NB4 (cell line): ENCODE measurements at regions not wholly inside any gene's neighbourhood (a gene's known extent, or its start where the extent isn't known, plus 50 kb on each side); places are given as distances from the start of the nearest gene placed in this dataset.

Source experiments
- DNase-seq: peaks from one replicate; pipeline ENCODE4 v3.0.0; 2010; ENCODE audit warnings: low read depth
- H3K4me3 ChIP-seq: one replicate; pipeline ENCODE4 v1.5.1; 2011; ENCODE audit warnings: mild to moderate bottlenecking, low read depth, low read length, moderate library complexity
- MYC ChIP-seq: IDR thresholded peaks from 2 replicates; pipeline ENCODE4 v1.6.1; 2011; ENCODE audit warnings: low read depth, low read length
- POLR2A ChIP-seq: IDR thresholded peaks from 2 replicates; pipeline ENCODE4 v1.6.1; 2011; ENCODE audit warnings: mild to moderate bottlenecking; ENCODE audit not compliant: insufficient read length; ENCODE audit errors: extremely low read depth
- TF ChIP-seq, protein P1 (sequence below): IDR thresholded peaks from 2 replicates; pipeline ENCODE4 v1.6.1; 2011; ENCODE audit warnings: low read depth, low read length
- TF ChIP-seq, protein P2 (sequence below): IDR thresholded peaks from one replicate; pipeline ENCODE4 v1.5.1; 2012; ENCODE audit warnings: low read depth, low read length

DNA sequence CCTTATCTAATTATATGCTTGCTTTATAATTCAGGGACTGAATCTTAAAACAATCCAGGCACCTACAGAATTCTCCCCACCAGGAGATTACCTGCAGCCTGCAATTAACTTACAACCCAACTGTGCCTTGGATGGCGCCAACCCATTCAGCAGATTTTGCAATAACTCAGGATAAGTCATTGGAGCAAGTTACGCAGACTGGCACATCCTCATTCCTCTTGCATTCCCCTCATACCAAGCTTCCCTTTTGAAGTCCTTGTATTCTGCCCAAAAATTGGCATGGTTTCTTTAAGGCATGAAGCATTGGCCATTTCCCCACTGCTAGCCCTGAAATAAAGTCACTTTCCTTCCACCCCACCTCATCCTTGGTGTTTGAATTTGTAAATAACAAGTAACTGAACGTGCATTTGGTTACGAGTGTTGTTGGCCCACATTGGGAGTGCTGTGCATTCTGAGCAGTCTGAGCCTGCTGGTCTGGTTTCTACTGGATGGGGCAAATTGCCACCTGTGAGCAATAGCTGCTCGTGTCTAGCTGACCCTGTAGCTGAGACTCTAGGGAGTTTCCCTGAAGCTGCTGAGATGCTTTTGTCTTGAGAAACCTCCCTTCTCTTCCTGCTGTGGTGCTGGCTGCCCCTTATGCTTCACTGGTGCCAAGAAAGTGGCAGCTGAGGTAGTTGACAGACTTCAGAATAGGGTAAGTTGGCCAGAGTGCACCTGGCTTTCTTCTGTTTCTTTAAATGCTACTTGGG lies 99.2 kb upstream of the SCAF11 start:
- no peak for DNase-seq
- H3K4me3 ChIP-seq = no peak overlapping the region
- no peak for TF ChIP-seq MYC
- TF ChIP-seq, protein P1, sequence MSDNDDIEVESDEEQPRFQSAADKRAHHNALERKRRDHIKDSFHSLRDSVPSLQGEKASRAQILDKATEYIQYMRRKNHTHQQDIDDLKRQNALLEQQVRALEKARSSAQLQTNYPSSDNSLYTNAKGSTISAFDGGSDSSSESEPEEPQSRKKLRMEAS = no peak
- TF ChIP-seq, protein P2, sequence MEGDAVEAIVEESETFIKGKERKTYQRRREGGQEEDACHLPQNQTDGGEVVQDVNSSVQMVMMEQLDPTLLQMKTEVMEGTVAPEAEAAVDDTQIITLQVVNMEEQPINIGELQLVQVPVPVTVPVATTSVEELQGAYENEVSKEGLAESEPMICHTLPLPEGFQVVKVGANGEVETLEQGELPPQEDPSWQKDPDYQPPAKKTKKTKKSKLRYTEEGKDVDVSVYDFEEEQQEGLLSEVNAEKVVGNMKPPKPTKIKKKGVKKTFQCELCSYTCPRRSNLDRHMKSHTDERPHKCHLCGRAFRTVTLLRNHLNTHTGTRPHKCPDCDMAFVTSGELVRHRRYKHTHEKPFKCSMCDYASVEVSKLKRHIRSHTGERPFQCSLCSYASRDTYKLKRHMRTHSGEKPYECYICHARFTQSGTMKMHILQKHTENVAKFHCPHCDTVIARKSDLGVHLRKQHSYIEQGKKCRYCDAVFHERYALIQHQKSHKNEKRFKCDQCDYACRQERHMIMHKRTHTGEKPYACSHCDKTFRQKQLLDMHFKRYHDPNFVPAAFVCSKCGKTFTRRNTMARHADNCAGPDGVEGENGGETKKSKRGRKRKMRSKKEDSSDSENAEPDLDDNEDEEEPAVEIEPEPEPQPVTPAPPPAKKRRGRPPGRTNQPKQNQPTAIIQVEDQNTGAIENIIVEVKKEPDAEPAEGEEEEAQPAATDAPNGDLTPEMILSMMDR = no peak
- no peak for TF ChIP-seq POLR2A

DNA sequence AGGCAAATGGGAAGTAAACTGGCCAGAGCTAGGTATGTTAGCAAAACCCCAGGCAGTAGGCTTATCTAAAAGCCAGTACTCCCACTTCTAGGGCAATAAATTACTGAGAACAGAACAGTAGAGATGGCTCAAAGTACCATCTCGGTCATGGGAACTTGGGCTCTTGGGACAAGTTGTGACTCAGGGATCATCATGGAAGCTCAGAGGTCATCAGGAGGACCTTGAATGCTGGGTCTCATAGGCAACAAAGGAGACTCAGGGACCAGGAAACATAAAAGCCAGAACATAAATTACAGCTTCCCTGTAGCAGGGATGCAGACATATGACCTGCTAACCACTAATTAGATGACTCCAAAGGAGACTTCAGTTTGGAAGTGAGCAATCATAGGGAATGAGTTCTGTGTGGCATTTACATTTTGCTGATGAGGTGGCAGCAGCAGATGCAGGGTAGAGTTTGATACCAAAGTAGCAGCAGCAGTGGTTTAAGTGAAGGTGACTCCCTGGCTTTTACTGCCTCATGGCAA lies 97.6 kb upstream of the SCAF11 start:
- DNase-seq = no peak
- no peak overlapping the region for H3K4me3 ChIP-seq
- no peak for TF ChIP-seq MYC
- TF ChIP-seq, protein P1 = no peak
- TF ChIP-seq, protein P2 = no peak
- no peak for TF ChIP-seq POLR2A

DNA sequence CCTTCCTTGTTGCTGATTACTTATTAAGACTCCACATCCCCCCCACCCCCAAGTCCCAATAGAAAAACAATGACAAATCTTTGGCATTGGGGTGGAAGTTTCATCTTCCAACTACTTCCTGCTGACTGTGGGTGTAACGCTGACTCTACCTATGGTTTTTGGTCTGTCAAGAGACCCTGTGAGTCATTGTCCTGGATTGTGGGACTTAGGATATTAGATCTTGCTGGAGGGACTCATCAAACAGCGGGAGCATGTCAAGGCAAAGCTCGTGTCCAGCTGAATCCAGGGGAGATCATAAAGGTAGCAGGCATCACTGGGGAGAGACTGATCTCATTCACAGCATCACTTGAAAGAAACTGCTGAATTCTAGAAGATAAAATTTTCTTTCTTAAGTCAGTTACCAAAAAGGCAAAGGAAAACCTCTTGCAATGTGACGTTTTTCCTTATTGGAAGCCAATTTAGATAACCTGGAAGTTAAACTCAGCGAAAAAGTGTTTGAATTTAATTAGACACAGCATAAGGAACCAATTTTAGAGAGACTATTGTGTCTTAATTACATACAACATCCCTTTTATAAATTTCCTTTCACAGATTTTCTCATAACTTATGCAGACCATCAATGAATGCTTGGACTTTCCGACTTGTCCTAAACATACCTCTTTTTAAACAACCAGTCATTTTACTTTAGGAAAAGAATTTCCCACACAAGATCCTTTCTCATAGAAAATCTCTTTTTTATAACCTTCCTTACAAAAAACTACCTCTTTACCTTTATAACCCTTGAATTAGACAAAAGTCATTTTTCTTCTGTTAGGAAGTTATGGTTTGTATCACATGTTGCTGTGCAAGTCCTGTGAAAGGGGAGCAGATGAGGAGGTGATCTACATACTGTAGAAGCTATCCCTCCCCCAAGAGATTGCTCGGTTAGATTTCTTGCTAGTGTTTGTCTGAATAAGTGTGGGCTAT lies 94.6 kb upstream of the SCAF11 start:
- TF ChIP-seq, protein P1 = no peak
- no peak for TF ChIP-seq POLR2A
- TF ChIP-seq, protein P2 = no peak
- no peak for TF ChIP-seq MYC
- DNase-seq = no peak
- H3K4me3 ChIP-seq = no peak overlapping the region

DNA sequence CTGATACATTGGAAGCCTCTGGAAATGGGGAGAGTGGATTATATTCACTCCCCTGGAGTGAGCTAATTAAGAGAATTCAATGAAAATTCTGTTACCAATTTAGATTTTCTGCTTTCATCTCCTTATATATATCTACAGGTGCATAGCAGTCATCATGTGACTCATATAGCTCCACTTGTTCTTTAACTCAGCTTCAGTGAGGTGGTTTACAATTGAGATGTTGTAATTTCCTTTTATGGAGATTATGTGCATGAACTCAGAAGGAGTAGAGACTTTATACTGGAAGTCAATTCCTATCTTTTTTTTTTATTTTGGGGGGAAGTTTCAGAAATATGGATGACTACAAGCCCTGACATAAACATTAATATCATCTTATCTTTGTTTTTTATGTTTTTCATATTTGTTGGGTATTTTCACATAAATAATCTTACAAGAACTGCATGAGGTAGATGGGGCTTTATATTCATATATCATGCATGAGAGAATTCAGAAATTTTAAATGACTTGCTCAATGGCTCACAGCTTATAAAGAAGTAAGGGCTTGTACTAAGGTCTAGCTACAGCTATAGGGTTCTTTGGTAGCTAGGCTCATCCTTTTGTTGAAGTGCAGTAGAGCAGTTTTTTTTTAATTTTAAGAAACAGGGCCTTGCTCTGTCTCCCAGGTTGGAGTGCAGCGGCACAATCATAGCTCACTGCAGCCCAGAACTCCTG lies 92.3 kb upstream of the SCAF11 start:
- TF ChIP-seq, protein P2 = no peak
- TF ChIP-seq, protein P1 = no peak
- no peak for TF ChIP-seq MYC
- TF ChIP-seq POLR2A = no peak
- no peak overlapping the region for H3K4me3 ChIP-seq
- no peak for DNase-seq

DNA sequence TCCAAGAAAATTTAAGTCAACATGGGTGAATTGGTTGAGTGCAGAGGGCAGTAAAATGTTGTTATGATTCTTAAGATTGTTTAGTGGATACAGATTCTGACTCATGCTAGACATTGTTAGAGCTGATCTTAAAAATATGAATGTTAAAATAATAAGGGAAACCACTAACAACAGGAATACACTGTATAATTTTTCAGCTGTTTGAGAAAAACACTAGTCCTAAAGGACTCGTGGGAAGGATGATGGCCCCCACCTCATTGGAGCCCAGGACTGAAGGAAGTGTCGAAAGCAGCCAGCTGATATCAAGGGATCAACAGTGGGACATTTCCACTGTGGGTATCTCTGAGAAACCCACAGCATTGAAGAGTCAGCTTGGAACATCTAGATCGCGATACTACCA lies 82.9 kb upstream of the SCAF11 start:
- TF ChIP-seq POLR2A (no peak), MYC (no peak)
- TF ChIP-seq, protein P1 = no peak
- TF ChIP-seq, protein P2 = no peak
- no peak for DNase-seq
- H3K4me3 ChIP-seq = no peak overlapping the region
